ENCODE measurements at regions not wholly inside any gene's neighbourhood (a gene's known extent, or its start where the extent isn't known, plus 50 kb on each side); places are given as distances from the start of the nearest gene placed in this dataset.

- H3K9me3 ChIP-seq: no peaks in the 10 kb centered on the region
- TF ChIP-seq EP300 (IDR thresholded peaks at IDR 0.05): no peak
- H3K4me3 ChIP-seq: no peak overlapping the region
- DNase-seq: no peak
- no peak overlapping the region for H3K27ac ChIP-seq
- H3K36me3 ChIP-seq: no peaks in the 10 kb centered on the region
- 90 to 91% methylated on average over 2 of the region's 2 CpGs for WGBS, 2 donors
- intact Hi-C loops (cut with DNase I): no loop called here
- peaks cover 0 to 20% (median 15%) of the 10 kb centered on the region in 4 donors for H3K4me1 ChIP-seq
- no peaks in the 10 kb centered on the region for H3K27me3 ChIP-seq
Observed at GRCh38 chr14:71318097-71318459, 410.8 kb downstream of the PCNX1 start.

GRCh38 chr14:71319666-71320065, 412.4 kb downstream of the PCNX1 start:
- Histone ChIP-seq H3K9me3 (no peaks in the 10 kb centered on the region), H3K27ac (peak overlapping the region; percentile 98 to 100 (median 99)), H3K27me3 (no peaks in the 10 kb centered on the region), H3K36me3 (no peaks in the 10 kb centered on the region), H3K4me1 (peaks cover 0 to 34% (median 20%) of the 10 kb centered on the region in 4 donors), H3K4me3 (peak overlapping the region; percentile 90 to 97 (median 96))
- TF ChIP-seq EP300 (IDR thresholded peaks at IDR 0.05) (no peak), POLR2A (IDR thresholded peaks at IDR 0.05) (no peak), POLR2AphosphoS5 (IDR thresholded peaks at IDR 0.05) (no peak)
- TF ChIP-seq, protein P1, sequence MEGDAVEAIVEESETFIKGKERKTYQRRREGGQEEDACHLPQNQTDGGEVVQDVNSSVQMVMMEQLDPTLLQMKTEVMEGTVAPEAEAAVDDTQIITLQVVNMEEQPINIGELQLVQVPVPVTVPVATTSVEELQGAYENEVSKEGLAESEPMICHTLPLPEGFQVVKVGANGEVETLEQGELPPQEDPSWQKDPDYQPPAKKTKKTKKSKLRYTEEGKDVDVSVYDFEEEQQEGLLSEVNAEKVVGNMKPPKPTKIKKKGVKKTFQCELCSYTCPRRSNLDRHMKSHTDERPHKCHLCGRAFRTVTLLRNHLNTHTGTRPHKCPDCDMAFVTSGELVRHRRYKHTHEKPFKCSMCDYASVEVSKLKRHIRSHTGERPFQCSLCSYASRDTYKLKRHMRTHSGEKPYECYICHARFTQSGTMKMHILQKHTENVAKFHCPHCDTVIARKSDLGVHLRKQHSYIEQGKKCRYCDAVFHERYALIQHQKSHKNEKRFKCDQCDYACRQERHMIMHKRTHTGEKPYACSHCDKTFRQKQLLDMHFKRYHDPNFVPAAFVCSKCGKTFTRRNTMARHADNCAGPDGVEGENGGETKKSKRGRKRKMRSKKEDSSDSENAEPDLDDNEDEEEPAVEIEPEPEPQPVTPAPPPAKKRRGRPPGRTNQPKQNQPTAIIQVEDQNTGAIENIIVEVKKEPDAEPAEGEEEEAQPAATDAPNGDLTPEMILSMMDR (IDR thresholded peaks at IDR 0.05): no peak
- DNase-seq: no peak
- 8 to 15% methylated on average over 5 of the region's 5 CpGs for WGBS, 2 donors
- intact Hi-C loops (cut with DNase I): loop anchor here (2.0 to 10.0 kb wide), 7 partner anchors 39 to 433 kb away; no protein-coding TSS in a partner anchor

DNA sequence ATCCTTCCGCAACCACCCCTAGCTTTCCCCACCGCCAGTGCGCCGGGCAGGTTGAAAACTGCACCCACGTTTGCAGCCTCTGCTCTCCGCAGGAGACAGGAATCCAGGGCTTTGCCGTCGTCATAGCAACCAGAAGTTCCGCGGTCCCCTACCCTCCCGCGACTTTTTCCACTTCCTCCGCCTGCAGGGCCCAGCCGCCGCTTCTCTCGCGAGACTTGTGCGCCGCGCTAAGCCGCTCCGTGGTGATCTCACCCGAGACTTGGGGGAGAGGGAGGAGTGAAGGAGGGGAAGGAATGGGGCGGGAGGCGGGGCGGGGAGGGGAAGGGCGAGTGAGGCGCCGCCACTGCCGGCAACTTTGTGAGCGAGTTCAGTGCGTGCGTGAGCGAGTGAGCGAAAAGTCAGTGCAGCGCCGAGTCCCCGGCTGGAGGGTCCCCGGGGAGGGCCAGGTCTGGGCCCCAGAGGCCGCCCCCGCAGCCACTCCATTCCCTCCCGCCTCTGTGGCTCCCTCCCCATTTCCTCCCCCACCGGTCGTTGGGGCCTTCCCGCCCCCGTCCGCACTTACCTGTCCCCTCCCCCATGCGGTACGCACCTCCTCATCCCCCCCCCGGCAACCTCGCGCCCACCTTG, 413.0 kb downstream of the PCNX1 start, which contains the start of gene SIPA1L1:
TSS of gene SIPA1L1 (plus strand) at position 370 of the 627 bp plus-strand sequence.
- H3K36me3 ChIP-seq: no peaks in the 10 kb centered on the region
- no peaks in the 10 kb centered on the region for H3K9me3 ChIP-seq
- H3K27ac ChIP-seq: peak within 1 kb of the TSS; percentile 98 to 100 (median 99)
- intact Hi-C loops (cut with DNase I): loop anchor here (2.0 to 10.0 kb wide), 7 partner anchors 39 to 433 kb away; no protein-coding TSS in a partner anchor
- no peaks in the 10 kb centered on the region for H3K27me3 ChIP-seq
- TF ChIP-seq POLR2A (IDR thresholded peaks at IDR 0.05) (peak; percentile 88 to 89), POLR2AphosphoS5 (IDR thresholded peaks at IDR 0.05) (peak; percentile 93 to 97 (median 95)), EP300 (IDR thresholded peaks at IDR 0.05) (no peak)
- TF ChIP-seq, protein P1 (IDR thresholded peaks at IDR 0.05): no peak
- H3K4me1 ChIP-seq: peaks cover 0 to 38% (median 25%) of the 10 kb centered on the region in 4 donors
- DNase-seq: peak; percentile 99
- peak within 1 kb of the TSS; percentile 90 to 97 (median 96) for H3K4me3 ChIP-seq
- WGBS, 2 donors: 1% methylated on average over 52 of the region's 52 CpGs

DNA sequence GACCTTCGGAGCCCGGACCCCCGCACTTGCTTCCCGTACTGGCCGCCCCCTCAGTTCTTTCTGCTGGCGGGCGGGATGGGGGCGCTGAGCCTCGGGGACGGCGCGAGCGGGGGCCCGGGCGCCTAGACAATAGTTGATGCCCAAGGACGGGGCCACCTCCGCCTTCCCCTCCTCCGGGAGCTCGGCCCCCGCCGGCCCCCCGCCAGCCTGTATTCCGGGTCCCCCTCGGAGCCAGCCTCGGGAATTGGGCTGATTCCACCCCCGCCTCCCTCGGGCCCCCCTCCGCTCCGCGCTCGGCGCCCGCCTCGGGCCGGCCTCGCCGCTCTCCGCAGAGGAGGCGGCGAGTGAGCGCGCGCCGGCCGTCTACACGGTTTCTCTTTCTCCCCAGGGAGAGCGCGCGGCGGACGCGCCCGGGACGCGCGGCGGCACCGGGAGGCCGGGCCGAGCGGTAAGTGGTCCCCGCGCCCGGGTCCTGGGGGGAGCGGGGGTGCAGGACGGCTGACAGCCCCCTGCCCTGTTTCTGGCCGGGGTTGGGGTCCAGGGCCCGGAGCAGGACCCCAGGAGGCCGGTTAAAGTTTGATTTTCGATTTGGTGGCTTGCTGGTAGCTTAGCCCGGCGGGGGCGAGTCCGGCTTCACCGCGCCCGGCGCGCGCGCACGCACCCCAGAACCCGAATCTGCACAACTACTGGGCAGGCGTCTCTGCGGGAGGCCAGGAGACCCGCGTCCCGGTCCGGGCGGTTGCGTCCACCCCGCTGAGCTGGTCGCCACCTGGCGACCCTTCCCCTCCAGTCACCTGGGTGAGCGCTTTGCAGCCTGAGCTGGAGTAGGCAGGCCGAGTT, 413.7 kb downstream of the PCNX1 start:
- Histone ChIP-seq H3K9me3 (no peaks in the 10 kb centered on the region), H3K4me3 (peak overlapping the region; percentile 90 to 97 (median 96)), H3K4me1 (peaks cover 0 to 38% (median 25%) of the 10 kb centered on the region in 4 donors), H3K27ac (peak overlapping the region; percentile 98 to 100 (median 99)), H3K36me3 (no peaks in the 10 kb centered on the region), H3K27me3 (no peaks in the 10 kb centered on the region)
- WGBS, 2 donors: 0 to 1% methylated on average over 96 of the region's 96 CpGs
- TF ChIP-seq POLR2AphosphoS5 (IDR thresholded peaks at IDR 0.05) (peak; percentile 5 to 65 (median 34)), POLR2A (IDR thresholded peaks at IDR 0.05) (peak in 1 of 2 donors; percentile 36)
- TF ChIP-seq, protein P1 (IDR thresholded peaks at IDR 0.05): no peak
- intact Hi-C loops (cut with DNase I): loop anchor here (2.0 to 10.0 kb wide), 7 partner anchors 38 to 432 kb away; no protein-coding TSS in a partner anchor
- peak; percentile 78 for DNase-seq

All from sigmoid colon (tissue), 6 donors.